HG03457 (cell line): ENCODE measurements at regions not wholly inside any gene's neighbourhood (a gene's known extent, or its start where the extent isn't known, plus 50 kb on each side); places are given as distances from the start of the nearest gene placed in this dataset.

ENCODE experiments used
- ATAC-seq: cut with Tn5 transposase; IDR thresholded peaks from one replicate; pipeline ENCODE4 v1.9.1; 2021; ENCODE audit warnings: moderate number of reproducible peaks; ENCODE audit not compliant: unreplicated experiment

GRCh38 chr3:148604270-148605085, 93.2 kb upstream of the AGTR1 start:
- no peak for ATAC-seq

GRCh38 chr3:148605521-148605920, 92.2 kb upstream of the AGTR1 start:
- no peak for ATAC-seq

GRCh38 chr3:148606979-148607378, 90.7 kb upstream of the AGTR1 start:
- ATAC-seq = no peak

GRCh38 chr3:148607491-148607890, 90.2 kb upstream of the AGTR1 start:
- ATAC-seq = no peak

- ATAC-seq = no peak
Observed at GRCh38 chr3:148612278-148612677, 85.4 kb upstream of the AGTR1 start.

GRCh38 chr3:148615382-148615781, 82.3 kb upstream of the AGTR1 start:
- ATAC-seq = no peak

GRCh38 chr3:148625095-148625736, 72.5 kb upstream of the AGTR1 start:
- no peak for ATAC-seq

GRCh38 chr3:148625991-148626390, 71.7 kb upstream of the AGTR1 start:
- ATAC-seq = no peak

- no peak for ATAC-seq
Observed at GRCh38 chr3:148629006-148629405, 68.7 kb upstream of the AGTR1 start.

- ATAC-seq = no peak
Observed at GRCh38 chr3:148631124-148631903, 66.4 kb upstream of the AGTR1 start.

- ATAC-seq = no peak
Observed at GRCh38 chr3:148641722-148642121, 56.0 kb upstream of the AGTR1 start.

GRCh38 chr3:148642214-148642613, 55.5 kb upstream of the AGTR1 start:
- no peak for ATAC-seq

- ATAC-seq = no peak
Observed at GRCh38 chr3:148642616-148643015, 55.1 kb upstream of the AGTR1 start.

- no peak for ATAC-seq
Observed at GRCh38 chr3:148643389-148643840, 54.3 kb upstream of the AGTR1 start.

GRCh38 chr3:148646126-148646665, 51.5 kb upstream of the AGTR1 start:
- no peak for ATAC-seq
